Activated naive CD4-positive, alpha-beta T cell treated with anti-CD3 and anti-CD28 coated beads, Interleukin-2, amount 10 ng/mL, durations not matched to agents 7 days and 5 days (primary cell): ENCODE measurements at regions not wholly inside any gene's neighbourhood (a gene's known extent, or its start where the extent isn't known, plus 50 kb on each side); places are given as distances from the start of the nearest gene placed in this dataset.

Experiments used
- CTCF ChIA-PET: fragments of 350-600 bp; sonication (Branson Sonifier 250); formaldehyde crosslinking; loops from one replicate; lab custom pipeline; 2021; ENCODE audit warnings: antibody characterized with exemption; lab: Charles Lee
- DNase-seq: peaks from one replicate; pipeline ENCODE4 v3.0.0-alpha.2; 2020
- H3K27ac Mint-ChIP-seq: one replicate; pipeline ENCODE4 v1.8.0; 2021; ENCODE audit warnings: mild to moderate bottlenecking, moderate library complexity, mixed read lengths
- H3K27me3 Mint-ChIP-seq: one replicate; pipeline ENCODE4 v1.8.0; 2021; ENCODE audit warnings: mild to moderate bottlenecking, mixed read lengths
- H3K36me3 Mint-ChIP-seq: one replicate; pipeline ENCODE4 v1.8.0; 2021; ENCODE audit warnings: mixed read lengths
- H3K4me1 Mint-ChIP-seq: one replicate; pipeline ENCODE4 v1.8.0; 2021; ENCODE audit warnings: mixed read lengths
- H3K4me3 Mint-ChIP-seq: one replicate; pipeline ENCODE4 v1.8.0; 2021; ENCODE audit warnings: mild to moderate bottlenecking, moderate library complexity, mixed read lengths
- H3K9me3 Mint-ChIP-seq: one replicate; pipeline ENCODE4 v1.8.0; 2021; ENCODE audit warnings: mixed read lengths

DNA sequence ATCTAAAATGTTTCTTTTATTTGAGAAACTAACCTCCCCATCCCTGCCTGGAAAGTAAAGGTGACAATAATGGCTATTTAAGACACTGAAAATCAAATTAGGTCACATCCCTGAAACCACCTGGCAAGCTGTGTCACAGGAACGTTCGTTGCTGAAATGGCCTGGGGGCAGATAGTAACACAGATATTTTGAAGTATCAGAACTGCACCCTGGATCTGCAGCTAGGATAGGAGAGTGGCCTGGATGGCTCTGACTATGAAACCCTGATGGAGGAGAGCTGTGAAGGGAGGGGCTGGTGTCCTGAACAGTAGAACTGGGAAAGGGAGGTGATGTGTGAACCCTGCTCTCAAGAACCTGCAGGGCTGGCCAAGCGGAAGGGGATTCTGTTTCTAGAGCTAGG is 648.3 kb upstream of the CFAP20DC start:
- no peaks in the 10 kb centered on the region for H3K36me3 Mint-ChIP-seq
- peaks cover 6% of the 10 kb centered on the region for H3K27me3 Mint-ChIP-seq
- DNase-seq = no peak
- no peaks in the 10 kb centered on the region for H3K4me1 Mint-ChIP-seq
- no peak overlapping the region for H3K4me3 Mint-ChIP-seq
- CTCF ChIA-PET = no interaction called here
- H3K9me3 Mint-ChIP-seq = no peaks in the 10 kb centered on the region
- H3K27ac Mint-ChIP-seq = no peak overlapping the region

- no peak overlapping the region for H3K4me3 Mint-ChIP-seq
- DNase-seq = no peak
- CTCF ChIA-PET = no interaction called here
Observed at GRCh38 chr3:59696783-59697182, 647.0 kb upstream of the CFAP20DC start.

GRCh38 chr3:59695860-59696259 is 646.0 kb upstream of the CFAP20DC start:
- Mint-ChIP-seq H3K27ac (no peak overlapping the region), H3K4me3 (no peak overlapping the region), H3K4me1 (no peaks in the 10 kb centered on the region), H3K27me3 (peaks cover 6% of the 10 kb centered on the region), H3K9me3 (peaks cover 3% of the 10 kb centered on the region), H3K36me3 (no peaks in the 10 kb centered on the region)
- CTCF ChIA-PET = no interaction called here
- no peak for DNase-seq

More at GRCh38 chr3:59696783-59697182, 647.0 kb upstream of the CFAP20DC start:
- Mint-ChIP-seq H3K4me1 (no peaks in the 10 kb centered on the region), H3K36me3 (no peaks in the 10 kb centered on the region), H3K9me3 (peaks cover 3% of the 10 kb centered on the region), H3K27me3 (peaks cover 6% of the 10 kb centered on the region), H3K27ac (no peak overlapping the region)

- H3K9me3 Mint-ChIP-seq = peaks cover 6% of the 10 kb centered on the region
- CTCF ChIA-PET = no interaction called here
- no peak for DNase-seq
- no peaks in the 10 kb centered on the region for H3K4me1 Mint-ChIP-seq
- no peaks in the 10 kb centered on the region for H3K27me3 Mint-ChIP-seq
- no peak overlapping the region for H3K4me3 Mint-ChIP-seq
- no peaks in the 10 kb centered on the region for H3K36me3 Mint-ChIP-seq
- no peak overlapping the region for H3K27ac Mint-ChIP-seq
Observed at GRCh38 chr3:59692117-59692516, 642.3 kb upstream of the CFAP20DC start.

DNA sequence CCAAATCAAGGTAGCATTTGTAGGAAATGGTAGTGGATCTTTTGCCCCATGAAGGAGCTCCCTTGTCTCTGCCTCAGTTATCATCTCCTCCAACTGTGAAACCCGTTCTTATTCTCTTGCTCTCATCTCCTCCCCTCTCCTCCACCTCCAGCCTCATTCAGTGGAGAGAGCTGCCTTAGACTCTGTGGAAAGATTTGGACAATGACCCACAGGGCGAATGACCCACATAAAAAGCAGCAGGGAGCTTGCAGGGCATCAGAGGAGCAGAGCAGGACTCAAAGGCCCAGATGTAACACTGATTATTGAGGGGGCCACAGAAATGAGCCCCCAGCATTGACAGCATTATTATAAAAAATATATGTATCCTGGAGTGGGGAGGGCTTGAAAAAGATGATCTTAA is 641.1 kb upstream of the CFAP20DC start:
- Mint-ChIP-seq H3K4me1 (no peaks in the 10 kb centered on the region), H3K27me3 (no peaks in the 10 kb centered on the region), H3K9me3 (peaks cover 6% of the 10 kb centered on the region), H3K4me3 (no peak overlapping the region), H3K36me3 (no peaks in the 10 kb centered on the region), H3K27ac (no peak overlapping the region)
- CTCF ChIA-PET = interaction anchor here (1.3 kb wide), 1 partner anchor 377 kb away, joined by 3 read pairs; no protein-coding TSS in a partner anchor
- no peak for DNase-seq

DNA sequence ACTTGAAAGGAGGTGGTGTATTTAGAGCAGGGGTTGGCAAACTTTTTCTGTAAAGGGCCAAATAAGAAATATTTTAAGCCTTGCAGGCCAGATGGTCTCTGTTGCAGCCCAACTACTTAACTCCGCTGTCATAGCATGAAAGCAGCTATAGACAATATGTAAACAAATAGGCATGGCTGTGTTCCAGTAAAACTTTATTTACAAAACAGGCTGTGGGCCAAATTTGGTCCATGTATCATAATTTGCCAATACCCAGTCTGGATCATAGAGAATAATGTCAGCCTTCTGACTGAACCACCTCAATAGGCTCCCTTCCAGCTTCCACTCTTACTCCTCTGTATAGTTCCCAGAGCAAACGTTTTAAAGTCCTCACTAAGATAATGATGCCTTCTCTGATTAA is 638.8 kb upstream of the CFAP20DC start:
- DNase-seq = no peak
- Mint-ChIP-seq H3K4me3 (no peak overlapping the region), H3K9me3 (peaks cover 6% of the 10 kb centered on the region), H3K27ac (no peak overlapping the region), H3K36me3 (no peaks in the 10 kb centered on the region), H3K27me3 (no peaks in the 10 kb centered on the region), H3K4me1 (no peaks in the 10 kb centered on the region)
- CTCF ChIA-PET = no interaction called here

- DNase-seq = no peak
Observed at GRCh38 chr3:59685432-59685831, 635.6 kb upstream of the CFAP20DC start.

GRCh38 chr3:59684766-59685165 is 634.9 kb upstream of the CFAP20DC start:
- peaks cover 2% of the 10 kb centered on the region for H3K9me3 Mint-ChIP-seq
- CTCF ChIA-PET = interaction anchor here (0.7 kb wide), 1 partner anchor 786 kb away, joined by 3 read pairs; no protein-coding TSS in a partner anchor
- H3K4me1 Mint-ChIP-seq = no peaks in the 10 kb centered on the region
- no peaks in the 10 kb centered on the region for H3K27me3 Mint-ChIP-seq
- DNase-seq = no peak
- H3K36me3 Mint-ChIP-seq = no peaks in the 10 kb centered on the region
- no peak overlapping the region for H3K27ac Mint-ChIP-seq
- no peak overlapping the region for H3K4me3 Mint-ChIP-seq

More at GRCh38 chr3:59685432-59685831, 635.6 kb upstream of the CFAP20DC start:
- CTCF ChIA-PET = no interaction called here
- Mint-ChIP-seq H3K36me3 (no peaks in the 10 kb centered on the region), H3K4me3 (no peak overlapping the region), H3K27me3 (no peaks in the 10 kb centered on the region), H3K9me3 (peaks cover 2% of the 10 kb centered on the region), H3K4me1 (no peaks in the 10 kb centered on the region), H3K27ac (no peak overlapping the region)

- no peaks in the 10 kb centered on the region for H3K36me3 Mint-ChIP-seq
- H3K27me3 Mint-ChIP-seq = no peaks in the 10 kb centered on the region
- CTCF ChIA-PET = no interaction called here
Observed at GRCh38 chr3:59680919-59681318, 631.1 kb upstream of the CFAP20DC start.

GRCh38 chr3:59677747-59678702 is 628.2 kb upstream of the CFAP20DC start:
- CTCF ChIA-PET = interaction anchor here (0.6 kb wide), 1 partner anchor 520 kb away, joined by 3 read pairs; no protein-coding TSS in a partner anchor
- H3K27me3 Mint-ChIP-seq = peaks cover 4% of the 10 kb centered on the region
- no peaks in the 10 kb centered on the region for H3K36me3 Mint-ChIP-seq

More at GRCh38 chr3:59680919-59681318, 631.1 kb upstream of the CFAP20DC start:
- no peak overlapping the region for H3K4me3 Mint-ChIP-seq
- DNase-seq = no peak
- no peaks in the 10 kb centered on the region for H3K4me1 Mint-ChIP-seq
- H3K9me3 Mint-ChIP-seq = no peaks in the 10 kb centered on the region
- H3K27ac Mint-ChIP-seq = no peak overlapping the region

GRCh38 chr3:59675495-59675894 is 625.7 kb upstream of the CFAP20DC start:
- Mint-ChIP-seq H3K27me3 (peaks cover 4% of the 10 kb centered on the region), H3K9me3 (no peaks in the 10 kb centered on the region), H3K4me1 (no peaks in the 10 kb centered on the region), H3K27ac (no peak overlapping the region), H3K4me3 (no peak overlapping the region), H3K36me3 (no peaks in the 10 kb centered on the region)
- no peak for DNase-seq
- CTCF ChIA-PET = interaction anchor here (1.4 kb wide), 1 partner anchor 184 kb away, joined by 3 read pairs; no protein-coding TSS in a partner anchor

More at GRCh38 chr3:59677747-59678702, 628.2 kb upstream of the CFAP20DC start:
- no peak for DNase-seq
- Mint-ChIP-seq H3K4me1 (no peaks in the 10 kb centered on the region), H3K4me3 (no peak overlapping the region), H3K9me3 (no peaks in the 10 kb centered on the region), H3K27ac (no peak overlapping the region)

DNA sequence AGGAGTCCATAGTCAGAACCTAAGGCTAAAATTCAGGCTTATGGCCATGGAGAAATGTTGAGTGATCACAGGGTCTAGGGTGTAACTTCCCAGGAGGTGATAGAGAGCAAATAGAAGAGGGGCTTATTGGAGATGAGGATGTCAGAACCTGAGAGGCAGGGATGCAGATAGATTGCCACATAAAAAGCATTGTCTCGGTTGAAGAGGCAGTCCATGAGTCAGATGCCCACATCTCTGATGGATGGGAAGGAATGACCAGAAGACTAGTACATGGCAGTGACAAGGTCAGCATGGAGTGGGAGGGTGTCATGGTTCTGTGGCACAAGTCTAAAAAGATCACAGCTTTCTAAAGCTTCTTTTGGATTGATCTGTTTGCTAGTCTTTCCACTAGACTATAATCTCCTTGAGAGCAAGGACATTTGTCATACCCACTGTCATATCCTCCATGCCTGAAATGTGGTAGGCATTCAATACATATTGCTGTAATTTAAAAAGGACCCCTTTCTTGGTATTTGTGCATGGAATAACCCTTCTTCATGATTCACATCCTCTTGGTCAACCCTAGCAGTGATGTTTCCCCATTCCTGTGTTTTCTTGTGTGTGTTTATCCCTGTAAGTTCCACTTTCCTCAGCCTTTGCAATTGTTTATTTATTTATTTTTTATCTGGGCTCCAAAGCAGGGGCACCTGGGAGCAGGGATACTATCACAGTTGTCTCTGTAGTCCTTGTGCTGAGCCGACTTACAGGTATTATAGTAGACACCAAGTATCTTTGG is 613.4 kb upstream of the CFAP20DC start:
- CTCF ChIA-PET = no interaction called here
- Mint-ChIP-seq H3K27ac (no peak overlapping the region), H3K9me3 (no peaks in the 10 kb centered on the region), H3K4me1 (no peaks in the 10 kb centered on the region), H3K4me3 (no peak overlapping the region), H3K27me3 (peaks cover under 1% of the 10 kb centered on the region), H3K36me3 (no peaks in the 10 kb centered on the region)
- no peak for DNase-seq

DNA sequence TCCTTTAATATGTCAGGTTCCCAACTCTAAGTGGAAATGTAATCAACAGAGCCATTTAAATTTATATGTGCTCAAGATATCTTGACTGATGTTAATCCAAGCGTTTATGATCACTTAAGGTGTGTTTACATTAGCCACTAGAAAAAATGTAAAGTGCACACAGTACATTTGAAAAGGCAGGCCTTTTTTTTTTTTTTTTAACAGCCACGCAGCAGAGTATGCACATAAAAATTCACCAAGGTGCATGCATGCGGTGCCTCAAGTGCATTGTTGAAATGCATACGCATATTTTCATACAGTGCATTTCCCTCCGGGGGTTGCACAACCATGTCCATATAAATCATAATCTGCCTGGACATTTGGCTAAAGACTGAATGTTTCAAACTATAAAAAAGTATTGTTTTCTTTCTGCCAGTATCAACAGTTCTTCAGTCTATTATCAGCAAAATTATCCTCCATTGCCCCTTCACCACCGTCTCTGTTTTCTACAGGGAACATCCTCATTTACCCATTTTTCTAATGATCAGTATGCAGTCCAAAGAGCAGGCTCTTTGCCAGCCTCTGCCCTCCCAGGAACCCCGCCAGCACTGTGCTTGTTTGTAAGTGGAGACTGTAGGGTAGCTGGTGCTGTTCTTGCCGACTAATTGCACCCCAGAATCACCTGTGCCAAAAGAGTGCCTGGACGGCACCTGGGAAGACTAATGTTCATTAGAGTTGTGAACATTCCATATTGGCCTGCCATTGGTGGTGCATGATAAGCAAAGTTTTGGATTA is 611.2 kb upstream of the CFAP20DC start:
- H3K27me3 Mint-ChIP-seq = peaks cover 10% of the 10 kb centered on the region
- no peak for DNase-seq
- no peaks in the 10 kb centered on the region for H3K36me3 Mint-ChIP-seq
- no peaks in the 10 kb centered on the region for H3K4me1 Mint-ChIP-seq
- H3K27ac Mint-ChIP-seq = no peak overlapping the region
- CTCF ChIA-PET = no interaction called here
- H3K9me3 Mint-ChIP-seq = no peaks in the 10 kb centered on the region
- H3K4me3 Mint-ChIP-seq = no peak overlapping the region

DNA sequence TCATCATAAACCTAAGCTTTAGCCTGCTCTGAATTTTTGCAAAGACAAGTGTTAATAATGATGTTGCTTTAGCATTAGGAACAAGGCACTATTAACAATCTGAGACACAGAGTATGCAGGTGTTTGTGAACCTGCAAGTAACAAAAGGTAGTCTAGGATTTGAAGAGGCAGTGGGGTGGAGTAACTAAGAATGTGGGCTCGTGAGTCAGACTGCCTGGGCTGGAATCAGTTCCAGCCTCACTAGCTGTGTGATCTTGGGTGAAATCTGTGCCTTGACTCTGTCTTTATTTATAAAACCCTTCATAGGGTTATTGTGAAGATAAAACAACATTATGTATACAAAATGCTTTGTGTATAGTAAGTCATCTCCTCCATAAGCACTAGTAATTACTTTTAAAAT is 610.6 kb upstream of the CFAP20DC start:
- CTCF ChIA-PET = no interaction called here

More for the DNA sequence above, 610.6 kb upstream of the CFAP20DC start:
- Mint-ChIP-seq H3K27me3 (peaks cover 11% of the 10 kb centered on the region), H3K36me3 (no peaks in the 10 kb centered on the region), H3K4me3 (no peak overlapping the region), H3K27ac (no peak overlapping the region), H3K9me3 (no peaks in the 10 kb centered on the region), H3K4me1 (no peaks in the 10 kb centered on the region)
- DNase-seq = no peak
